SH-SY5Y (cell line): ENCODE measurements at regions not wholly inside any gene's neighbourhood (a gene's known extent, or its start where the extent isn't known, plus 50 kb on each side); places are given as distances from the start of the nearest gene placed in this dataset.

Experiments used
- GATA2 ChIP-seq: IDR thresholded peaks from 2 replicates; pipeline ENCODE4 v1.6.1; 2011; ENCODE audit warnings: mild to moderate bottlenecking, low read depth, low read length
- GATA3 ChIP-seq: IDR thresholded peaks from 2 replicates; pipeline ENCODE4 v1.6.1; 2011; ENCODE audit warnings: low read depth, mild to moderate bottlenecking, low read length, moderate library complexity

GRCh38 chr18:65082907-65083306, 667.9 kb upstream of the CDH7 start:
- no peak for TF ChIP-seq GATA3
- TF ChIP-seq GATA2: no peak

GRCh38 chr18:65081786-65082185, 669.0 kb upstream of the CDH7 start:
- TF ChIP-seq GATA3 (no peak), GATA2 (no peak)

- TF ChIP-seq GATA3: no peak
- TF ChIP-seq GATA2: no peak
Measured at GRCh38 chr18:65073060-65073550, 677.7 kb upstream of the CDH7 start.

GRCh38 chr18:65057439-65058083, 693.3 kb upstream of the CDH7 start:
- TF ChIP-seq GATA3: no peak
- no peak for TF ChIP-seq GATA2

- peak; percentile 56; the same call in 1 of the 2 replicates for TF ChIP-seq GATA3
- no peak for TF ChIP-seq GATA2
Measured at GRCh38 chr18:65056575-65056974, 694.2 kb upstream of the CDH7 start.

GRCh38 chr18:65049586-65049985, 701.2 kb upstream of the CDH7 start:
- TF ChIP-seq GATA3: no peak
- no peak for TF ChIP-seq GATA2

GRCh38 chr18:65039578-65039977, 711.2 kb upstream of the CDH7 start:
- TF ChIP-seq GATA3 (no peak), GATA2 (no peak)

- no peak for TF ChIP-seq GATA2
- TF ChIP-seq GATA3: no peak
Measured at GRCh38 chr18:65035701-65036100, 715.1 kb upstream of the CDH7 start.

GRCh38 chr18:65025756-65026155, 725.1 kb upstream of the CDH7 start:
- TF ChIP-seq GATA2 (no peak), GATA3 (no peak)

GRCh38 chr18:65021021-65021420, 729.8 kb upstream of the CDH7 start:
- TF ChIP-seq GATA2 (no peak), GATA3 (no peak)

GRCh38 chr18:65018184-65018583, 732.6 kb upstream of the CDH7 start:
- TF ChIP-seq GATA2 (no peak), GATA3 (no peak)

GRCh38 chr18:65017372-65017760, 733.4 kb upstream of the CDH7 start:
- TF ChIP-seq GATA2 (no peak), GATA3 (no peak)

- no peak for TF ChIP-seq GATA2
- TF ChIP-seq GATA3: no peak
Measured at GRCh38 chr18:65016631-65017371, 734.0 kb upstream of the CDH7 start.

- TF ChIP-seq GATA3 (no peak), GATA2 (no peak)
Measured at GRCh38 chr18:64994370-64994769, 756.4 kb upstream of the CDH7 start.

- no peak for TF ChIP-seq GATA3
- no peak for TF ChIP-seq GATA2
Measured at GRCh38 chr18:64993695-64994094, 757.1 kb upstream of the CDH7 start.
